ENCODE measurements at regions not wholly inside any gene's neighbourhood (a gene's known extent, or its start where the extent isn't known, plus 50 kb on each side); places are given as distances from the start of the nearest gene placed in this dataset.

DNA sequence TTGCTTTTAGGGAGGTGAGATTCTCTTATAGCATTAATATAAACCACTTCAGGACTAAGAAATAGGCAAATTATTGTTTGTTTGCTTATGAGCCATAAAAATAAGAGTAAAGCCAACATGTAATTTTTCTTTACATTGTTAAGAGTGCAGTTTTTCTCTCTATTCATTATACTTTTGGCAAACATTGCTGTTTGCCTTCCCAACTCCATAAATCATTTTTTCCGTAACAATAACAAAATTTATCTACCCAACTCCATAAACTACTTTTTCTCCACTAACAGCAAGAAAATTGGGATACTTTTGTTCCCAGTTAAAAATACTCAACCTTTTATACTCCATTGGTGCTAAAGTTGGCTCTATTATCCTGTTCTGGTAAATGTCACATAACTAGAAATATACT, 229.7 kb upstream of the GPRIN3 start:
- Histone ChIP-seq H3K9me3 (ENCODE audit: insufficient read depth, low read depth) (no peaks in the 10 kb centered on the region), H3K4me1 (replicated peaks; ENCODE audit: insufficient read depth) (no peaks in the 10 kb centered on the region), H3K79me2 (ENCODE audit: low read depth) (no peaks in the 10 kb centered on the region), H3K4me2 (no peak overlapping the region), H3K4me3 (no peak overlapping the region), H3K9me2 (ENCODE audit: insufficient read depth) (no peaks in the 10 kb centered on the region), H3K27me3 (ENCODE audit: insufficient read depth, low read depth) (no peaks in the 10 kb centered on the region), H3K36me3 (ENCODE audit: low read depth) (no peaks in the 10 kb centered on the region), H3F3A (ENCODE audit: insufficient read depth, low read depth) (no peaks in the 10 kb centered on the region), H4K20me1 (ENCODE audit: insufficient read depth) (no peaks in the 10 kb centered on the region), H3K27ac (no peak overlapping the region), H2AFZ (no peak overlapping the region)
- intact Hi-C loops (cut with micrococcal nuclease; ENCODE audit: unreplicated experiment): no loop called here
- no peak for TF ChIP-seq EZH2 (IDR thresholded peaks at IDR 0.05; ENCODE audit: low read depth)
- TF ChIP-seq, protein P1, sequence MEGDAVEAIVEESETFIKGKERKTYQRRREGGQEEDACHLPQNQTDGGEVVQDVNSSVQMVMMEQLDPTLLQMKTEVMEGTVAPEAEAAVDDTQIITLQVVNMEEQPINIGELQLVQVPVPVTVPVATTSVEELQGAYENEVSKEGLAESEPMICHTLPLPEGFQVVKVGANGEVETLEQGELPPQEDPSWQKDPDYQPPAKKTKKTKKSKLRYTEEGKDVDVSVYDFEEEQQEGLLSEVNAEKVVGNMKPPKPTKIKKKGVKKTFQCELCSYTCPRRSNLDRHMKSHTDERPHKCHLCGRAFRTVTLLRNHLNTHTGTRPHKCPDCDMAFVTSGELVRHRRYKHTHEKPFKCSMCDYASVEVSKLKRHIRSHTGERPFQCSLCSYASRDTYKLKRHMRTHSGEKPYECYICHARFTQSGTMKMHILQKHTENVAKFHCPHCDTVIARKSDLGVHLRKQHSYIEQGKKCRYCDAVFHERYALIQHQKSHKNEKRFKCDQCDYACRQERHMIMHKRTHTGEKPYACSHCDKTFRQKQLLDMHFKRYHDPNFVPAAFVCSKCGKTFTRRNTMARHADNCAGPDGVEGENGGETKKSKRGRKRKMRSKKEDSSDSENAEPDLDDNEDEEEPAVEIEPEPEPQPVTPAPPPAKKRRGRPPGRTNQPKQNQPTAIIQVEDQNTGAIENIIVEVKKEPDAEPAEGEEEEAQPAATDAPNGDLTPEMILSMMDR (conservative IDR thresholded peaks at IDR 0.05): no peak
- no TSS peak for BruUV-seq (replicated peaks)
- ChIA-PET CTCF (no interaction called here), POLR2A (ENCODE audit: unreplicated experiment) (no interaction called here)
- no peak for DNase-seq

DNA sequence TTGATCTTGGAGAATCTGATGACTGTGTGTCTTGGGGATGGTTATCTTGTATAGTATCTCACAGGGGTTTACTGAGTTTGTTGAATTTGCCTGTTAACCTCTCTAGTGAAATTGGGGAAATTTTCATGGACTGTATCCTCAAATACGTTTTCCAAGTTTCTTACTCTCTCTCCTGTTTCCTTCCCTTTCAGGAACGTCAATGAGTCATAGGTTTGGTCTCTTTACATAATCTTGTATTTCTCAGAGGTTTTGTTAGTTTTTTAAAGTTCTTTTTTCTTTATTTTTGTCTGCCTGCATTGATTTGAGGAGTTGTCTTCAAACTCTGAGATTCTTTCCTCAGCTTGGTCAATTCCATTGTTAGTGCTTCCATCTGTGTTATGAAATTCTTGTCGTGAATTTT, 227.7 kb upstream of the GPRIN3 start:
- intact Hi-C loops (cut with micrococcal nuclease; ENCODE audit: unreplicated experiment): no loop called here
- H3K4me3 ChIP-seq: no peak overlapping the region
- no peaks in the 10 kb centered on the region for H3K79me2 ChIP-seq (ENCODE audit: low read depth)
- H3K9me2 ChIP-seq (ENCODE audit: insufficient read depth): no peaks in the 10 kb centered on the region
- H4K20me1 ChIP-seq (ENCODE audit: insufficient read depth): no peaks in the 10 kb centered on the region
- no peaks in the 10 kb centered on the region for H3K4me1 ChIP-seq (replicated peaks; ENCODE audit: insufficient read depth)
- no peak for TF ChIP-seq EZH2 (IDR thresholded peaks at IDR 0.05; ENCODE audit: low read depth)
- TF ChIP-seq, protein P1 (conservative IDR thresholded peaks at IDR 0.05): no peak
- POLR2A ChIA-PET (ENCODE audit: unreplicated experiment): no interaction called here
- no peaks in the 10 kb centered on the region for H3K9me3 ChIP-seq (ENCODE audit: insufficient read depth, low read depth)
- H3K4me2 ChIP-seq: no peak overlapping the region
- H3K27ac ChIP-seq: no peak overlapping the region
- no peak for DNase-seq
- H3K27me3 ChIP-seq (ENCODE audit: insufficient read depth, low read depth): no peaks in the 10 kb centered on the region
- H3F3A ChIP-seq (ENCODE audit: insufficient read depth, low read depth): no peaks in the 10 kb centered on the region
- BruUV-seq (replicated peaks): no TSS peak
- CTCF ChIA-PET: no interaction called here
- H2AFZ ChIP-seq: no peak overlapping the region
- no peaks in the 10 kb centered on the region for H3K36me3 ChIP-seq (ENCODE audit: low read depth)

DNA sequence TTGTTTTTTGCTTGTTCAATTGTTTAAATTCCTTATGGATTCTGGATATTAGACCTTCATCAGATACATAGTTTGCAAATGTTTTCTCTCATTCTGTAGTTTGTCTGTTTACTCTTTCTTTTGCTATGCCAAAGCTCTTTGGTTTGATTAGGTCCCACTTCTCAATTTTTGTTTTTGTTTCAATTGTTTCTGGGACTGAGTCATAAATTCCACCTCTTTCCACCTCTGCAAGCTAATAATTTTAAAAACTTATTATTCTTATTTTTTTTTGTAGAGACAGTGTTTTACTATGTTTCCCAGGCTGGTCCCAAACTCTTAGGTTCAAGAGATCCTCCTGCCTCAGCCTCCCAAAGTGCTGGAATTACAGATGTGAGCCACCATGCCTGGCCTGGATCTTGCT, 226.8 kb upstream of the GPRIN3 start:
- H3K79me2 ChIP-seq (ENCODE audit: low read depth): no peaks in the 10 kb centered on the region
- POLR2A ChIA-PET (ENCODE audit: unreplicated experiment): no interaction called here
- DNase-seq: no peak
- H3K4me3 ChIP-seq: no peak overlapping the region
- TF ChIP-seq, protein P1 (conservative IDR thresholded peaks at IDR 0.05): no peak
- no peak for TF ChIP-seq EZH2 (IDR thresholded peaks at IDR 0.05; ENCODE audit: low read depth)
- no peaks in the 10 kb centered on the region for H3K9me3 ChIP-seq (ENCODE audit: insufficient read depth, low read depth)
- CTCF ChIA-PET: no interaction called here
- no peaks in the 10 kb centered on the region for H3F3A ChIP-seq (ENCODE audit: insufficient read depth, low read depth)
- no peaks in the 10 kb centered on the region for H3K9me2 ChIP-seq (ENCODE audit: insufficient read depth)
- no peaks in the 10 kb centered on the region for H3K27me3 ChIP-seq (ENCODE audit: insufficient read depth, low read depth)
- BruUV-seq (replicated peaks): no TSS peak
- no peaks in the 10 kb centered on the region for H3K36me3 ChIP-seq (ENCODE audit: low read depth)
- intact Hi-C loops (cut with micrococcal nuclease; ENCODE audit: unreplicated experiment): no loop called here
- no peak overlapping the region for H2AFZ ChIP-seq
- H3K4me1 ChIP-seq (replicated peaks; ENCODE audit: insufficient read depth): no peaks in the 10 kb centered on the region
- H3K27ac ChIP-seq: no peak overlapping the region
- no peaks in the 10 kb centered on the region for H4K20me1 ChIP-seq (ENCODE audit: insufficient read depth)
- no peak overlapping the region for H3K4me2 ChIP-seq
